ENCODE measurements at regions not wholly inside any gene's neighbourhood (a gene's known extent, or its start where the extent isn't known, plus 50 kb on each side); places are given as distances from the start of the nearest gene placed in this dataset.

DNA sequence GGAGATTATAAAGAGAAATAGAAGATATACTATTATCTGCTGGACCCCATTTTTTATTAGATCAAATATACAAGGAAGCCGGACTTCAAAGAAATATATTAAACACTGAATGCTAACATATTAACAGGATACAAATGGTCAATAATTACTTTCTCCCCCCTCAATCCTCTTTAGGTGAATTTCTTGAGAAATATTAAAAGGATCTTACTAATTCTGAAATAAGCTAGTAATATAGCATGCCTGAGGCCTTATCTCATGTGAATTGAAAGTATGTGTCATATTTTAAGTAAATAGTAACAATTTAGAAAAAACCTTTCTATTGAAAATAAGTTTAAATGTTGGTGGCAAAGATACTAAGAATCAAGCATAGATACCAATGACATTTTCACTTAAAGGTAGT is 954.7 kb upstream of the MAN1A1 start:
- Mint-ChIP-seq H3K36me3 (ENCODE audit: low read depth) (no peaks in the 10 kb centered on the region), H3K4me3 (no peak overlapping the region)
- no peak for ATAC-seq

GRCh38 chr6:120303527-120303926 is 954.0 kb upstream of the MAN1A1 start:
- no peaks in the 10 kb centered on the region for H3K36me3 ChIP-seq (ENCODE audit: insufficient read depth)
- Mint-ChIP-seq H3K36me3 (ENCODE audit: low read depth) (no peaks in the 10 kb centered on the region), H3K4me1 (peaks cover 7% of the 10 kb centered on the region; the same call in 2 of the 3 replicates), H3K27me3 (ENCODE audit: insufficient read depth, low read depth, poor library complexity) (no peaks in the 10 kb centered on the region), H3K4me3 (no peak overlapping the region), H3K27ac (no peak overlapping the region), H3K9me3 (no peaks in the 10 kb centered on the region)
- no peaks in the 10 kb centered on the region for H3K4me1 ChIP-seq (ENCODE audit: insufficient read depth)
- no peaks in the 10 kb centered on the region for H3K9me2 ChIP-seq (ENCODE audit: insufficient read depth)
- no peaks in the 10 kb centered on the region for H3K79me2 ChIP-seq (replicated peaks; ENCODE audit: insufficient read depth)
- no peak overlapping the region for H3K4me2 ChIP-seq
- no peak for ATAC-seq
- DNase-seq (ENCODE audit: low spot score) = no peak
- H3K27me3 ChIP-seq (ENCODE audit: insufficient read depth) = no peaks in the 10 kb centered on the region
- no peak overlapping the region for H3K4me3 ChIP-seq
- no peaks in the 10 kb centered on the region for H4K20me1 ChIP-seq (replicated peaks; ENCODE audit: insufficient read depth)
- no peak overlapping the region for H3K27ac ChIP-seq (ENCODE audit: low read depth)
- no peaks in the 10 kb centered on the region for H3F3A ChIP-seq (replicated peaks; ENCODE audit: low read depth)
- no peak overlapping the region for H2AFZ ChIP-seq
- TF ChIP-seq EZH2phosphoT487 (IDR thresholded peaks at IDR 0.05; ENCODE audit: unreplicated experiment) (no peak), CREB1 (CRISPR knock-in tag; IDR thresholded peaks at IDR 0.05; ENCODE audit: low read depth) (no peak), ZNF331 (CRISPR knock-in tag; IDR thresholded peaks at IDR 0.05; ENCODE audit: low read depth) (no peak), POLR2AphosphoS5 (IDR thresholded peaks at IDR 0.05; ENCODE audit: low read depth) (no peak), STAT1 (IDR thresholded peaks at IDR 0.05; ENCODE audit: unreplicated experiment) (no peak), EZH2 (IDR thresholded peaks at IDR 0.05; ENCODE audit: low read depth, unreplicated experiment) (no peak)
- TF ChIP-seq, protein P1, sequence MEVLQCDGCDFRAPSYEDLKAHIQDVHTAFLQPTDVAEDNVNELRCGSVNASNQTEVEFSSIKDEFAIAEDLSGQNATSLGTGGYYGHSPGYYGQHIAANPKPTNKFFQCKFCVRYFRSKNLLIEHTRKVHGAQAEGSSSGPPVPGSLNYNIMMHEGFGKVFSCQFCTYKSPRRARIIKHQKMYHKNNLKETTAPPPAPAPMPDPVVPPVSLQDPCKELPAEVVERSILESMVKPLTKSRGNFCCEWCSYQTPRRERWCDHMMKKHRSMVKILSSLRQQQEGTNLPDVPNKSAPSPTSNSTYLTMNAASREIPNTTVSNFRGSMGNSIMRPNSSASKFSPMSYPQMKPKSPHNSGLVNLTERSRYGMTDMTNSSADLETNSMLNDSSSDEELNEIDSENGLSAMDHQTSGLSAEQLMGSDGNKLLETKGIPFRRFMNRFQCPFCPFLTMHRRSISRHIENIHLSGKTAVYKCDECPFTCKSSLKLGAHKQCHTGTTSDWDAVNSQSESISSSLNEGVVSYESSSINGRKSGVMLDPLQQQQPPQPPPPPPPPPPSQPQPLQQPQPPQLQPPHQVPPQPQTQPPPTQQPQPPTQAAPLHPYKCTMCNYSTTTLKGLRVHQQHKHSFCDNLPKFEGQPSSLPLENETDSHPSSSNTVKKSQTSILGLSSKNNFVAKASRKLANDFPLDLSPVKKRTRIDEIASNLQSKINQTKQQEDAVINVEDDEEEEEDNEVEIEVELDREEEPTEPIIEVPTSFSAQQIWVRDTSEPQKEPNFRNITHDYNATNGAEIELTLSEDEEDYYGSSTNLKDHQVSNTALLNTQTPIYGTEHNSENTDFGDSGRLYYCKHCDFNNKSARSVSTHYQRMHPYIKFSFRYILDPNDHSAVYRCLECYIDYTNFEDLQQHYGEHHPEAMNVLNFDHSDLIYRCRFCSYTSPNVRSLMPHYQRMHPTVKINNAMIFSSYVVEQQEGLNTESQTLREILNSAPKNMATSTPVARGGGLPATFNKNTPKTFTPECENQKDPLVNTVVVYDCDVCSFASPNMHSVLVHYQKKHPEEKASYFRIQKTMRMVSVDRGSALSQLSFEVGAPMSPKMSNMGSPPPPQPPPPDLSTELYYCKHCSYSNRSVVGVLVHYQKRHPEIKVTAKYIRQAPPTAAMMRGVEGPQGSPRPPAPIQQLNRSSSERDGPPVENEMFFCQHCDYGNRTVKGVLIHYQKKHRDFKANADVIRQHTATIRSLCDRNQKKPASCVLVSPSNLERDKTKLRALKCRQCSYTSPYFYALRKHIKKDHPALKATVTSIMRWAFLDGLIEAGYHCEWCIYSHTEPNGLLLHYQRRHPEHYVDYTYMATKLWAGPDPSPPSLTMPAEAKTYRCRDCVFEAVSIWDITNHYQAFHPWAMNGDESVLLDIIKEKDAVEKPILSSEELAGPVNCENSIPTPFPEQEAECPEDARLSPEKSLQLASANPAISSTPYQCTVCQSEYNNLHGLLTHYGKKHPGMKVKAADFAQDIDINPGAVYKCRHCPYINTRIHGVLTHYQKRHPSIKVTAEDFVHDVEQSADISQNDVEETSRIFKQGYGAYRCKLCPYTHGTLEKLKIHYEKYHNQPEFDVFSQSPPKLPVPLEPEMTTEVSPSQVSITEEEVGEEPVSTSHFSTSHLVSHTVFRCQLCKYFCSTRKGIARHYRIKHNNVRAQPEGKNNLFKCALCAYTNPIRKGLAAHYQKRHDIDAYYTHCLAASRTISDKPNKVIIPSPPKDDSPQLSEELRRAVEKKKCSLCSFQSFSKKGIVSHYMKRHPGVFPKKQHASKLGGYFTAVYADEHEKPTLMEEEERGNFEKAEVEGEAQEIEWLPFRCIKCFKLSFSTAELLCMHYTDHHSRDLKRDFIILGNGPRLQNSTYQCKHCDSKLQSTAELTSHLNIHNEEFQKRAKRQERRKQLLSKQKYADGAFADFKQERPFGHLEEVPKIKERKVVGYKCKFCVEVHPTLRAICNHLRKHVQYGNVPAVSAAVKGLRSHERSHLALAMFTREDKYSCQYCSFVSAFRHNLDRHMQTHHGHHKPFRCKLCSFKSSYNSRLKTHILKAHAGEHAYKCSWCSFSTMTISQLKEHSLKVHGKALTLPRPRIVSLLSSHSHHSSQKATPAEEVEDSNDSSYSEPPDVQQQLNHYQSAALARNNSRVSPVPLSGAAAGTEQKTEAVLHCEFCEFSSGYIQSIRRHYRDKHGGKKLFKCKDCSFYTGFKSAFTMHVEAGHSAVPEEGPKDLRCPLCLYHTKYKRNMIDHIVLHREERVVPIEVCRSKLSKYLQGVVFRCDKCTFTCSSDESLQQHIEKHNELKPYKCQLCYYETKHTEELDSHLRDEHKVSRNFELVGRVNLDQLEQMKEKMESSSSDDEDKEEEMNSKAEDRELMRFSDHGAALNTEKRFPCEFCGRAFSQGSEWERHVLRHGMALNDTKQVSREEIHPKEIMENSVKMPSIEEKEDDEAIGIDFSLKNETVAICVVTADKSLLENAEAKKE (CRISPR knock-in tag; IDR thresholded peaks at IDR 0.05) = no peak

More for the DNA sequence above, 954.7 kb upstream of the MAN1A1 start:
- Histone ChIP-seq H3K36me3 (ENCODE audit: insufficient read depth) (no peaks in the 10 kb centered on the region), H3F3A (replicated peaks; ENCODE audit: low read depth) (no peaks in the 10 kb centered on the region), H3K79me2 (replicated peaks; ENCODE audit: insufficient read depth) (no peaks in the 10 kb centered on the region), H3K4me2 (no peak overlapping the region), H3K4me1 (ENCODE audit: insufficient read depth) (no peaks in the 10 kb centered on the region), H4K20me1 (replicated peaks; ENCODE audit: insufficient read depth) (no peaks in the 10 kb centered on the region), H3K4me3 (no peak overlapping the region), H3K27ac (ENCODE audit: low read depth) (no peak overlapping the region), H2AFZ (no peak overlapping the region), H3K27me3 (ENCODE audit: insufficient read depth) (no peaks in the 10 kb centered on the region), H3K9me2 (ENCODE audit: insufficient read depth) (no peaks in the 10 kb centered on the region)
- TF ChIP-seq ZNF114 (CRISPR knock-in tag; IDR thresholded peaks at IDR 0.05) (no peak), ZNF331 (CRISPR knock-in tag; IDR thresholded peaks at IDR 0.05; ENCODE audit: low read depth) (no peak), POLR2AphosphoS5 (IDR thresholded peaks at IDR 0.05; ENCODE audit: low read depth) (no peak), JUNB (IDR thresholded peaks at IDR 0.05; ENCODE audit: unreplicated experiment) (no peak), CTCF (conservative IDR thresholded peaks at IDR 0.05; ENCODE audit: low read depth in 2 of 2) (no peak), ETS1 (IDR thresholded peaks at IDR 0.05) (no peak)
- DNase-seq (ENCODE audit: low spot score) = no peak
- no peaks in the 10 kb centered on the region for H3K9me3 Mint-ChIP-seq
- no peak overlapping the region for H3K27ac Mint-ChIP-seq
- H3K4me1 Mint-ChIP-seq = peaks cover 7% of the 10 kb centered on the region; the same call in 2 of the 3 replicates
- no peaks in the 10 kb centered on the region for H3K27me3 Mint-ChIP-seq (ENCODE audit: insufficient read depth, low read depth, poor library complexity)
